NCI-H146 (cell line): ENCODE measurements at regions not wholly inside any gene's neighbourhood (a gene's known extent, or its start where the extent isn't known, plus 50 kb on each side); places are given as distances from the start of the nearest gene placed in this dataset.
A peak's percentile ranks its signal among the peaks of the same experiment; 100 is the strongest.
"Not testable (repeated sequence)": the region's sequence is repeated elsewhere in the genome, so short reads cannot be mapped to it uniquely, and the experiment has no call there.

Experiments used
- DNase-seq: peaks from one replicate; lab custom pipeline; 2025; lab: John Stamatoyannopoulos, UW

DNA sequence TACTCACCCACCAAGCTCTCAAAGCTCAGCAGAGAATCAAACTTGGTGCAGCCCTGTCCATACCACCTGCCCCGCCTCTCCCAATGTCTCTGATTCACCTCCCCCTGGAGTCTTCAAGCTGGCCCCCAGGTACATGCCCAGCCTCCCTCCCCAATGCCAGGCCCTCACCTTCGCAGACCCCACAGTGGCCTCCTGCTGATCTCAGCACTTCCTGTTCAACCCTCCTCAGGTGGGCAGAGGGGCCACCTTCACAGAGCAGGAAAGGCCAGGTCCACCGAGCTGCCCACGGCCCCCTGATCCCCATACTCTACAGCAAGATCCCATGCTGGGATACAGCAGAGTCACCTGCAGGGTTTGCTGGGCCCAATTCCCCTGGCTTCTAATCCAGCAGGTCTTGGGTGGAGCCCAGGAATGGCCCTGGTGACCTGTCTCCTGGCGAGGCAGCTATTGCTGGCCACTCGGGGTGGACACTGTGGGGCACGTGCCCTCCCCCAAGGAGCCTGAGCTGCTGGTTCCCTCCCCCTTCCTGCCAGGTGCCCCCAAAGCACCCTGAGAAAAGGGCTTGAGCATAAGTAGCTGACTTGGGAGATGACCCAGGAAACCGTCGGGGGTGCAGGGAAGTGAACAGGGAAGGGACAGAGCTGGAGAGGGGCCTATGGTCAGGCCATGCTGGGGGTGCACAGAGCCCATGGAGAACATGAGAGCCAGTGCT is 150.7 kb downstream of the BRD1 start:
- no peak for DNase-seq

DNA sequence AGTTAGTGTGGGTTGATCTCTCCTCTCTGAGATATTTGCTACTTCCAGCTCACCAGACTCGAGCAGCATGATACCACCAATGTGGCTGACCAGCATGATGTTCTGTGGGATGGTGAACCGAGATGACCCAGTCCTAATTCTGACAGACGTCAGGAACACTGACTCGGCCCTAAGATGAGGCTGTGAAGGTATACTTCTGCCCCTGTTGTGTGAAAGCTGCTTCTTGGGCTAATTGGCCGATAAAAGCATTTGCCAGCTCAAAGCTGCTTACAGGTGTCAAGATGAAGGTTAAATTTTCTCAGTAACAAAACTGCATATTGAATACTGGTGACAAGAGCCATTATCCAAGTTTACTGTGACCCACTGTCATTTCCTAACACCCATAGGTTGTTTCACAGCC is 151.4 kb downstream of the BRD1 start:
- DNase-seq = no peak

DNA sequence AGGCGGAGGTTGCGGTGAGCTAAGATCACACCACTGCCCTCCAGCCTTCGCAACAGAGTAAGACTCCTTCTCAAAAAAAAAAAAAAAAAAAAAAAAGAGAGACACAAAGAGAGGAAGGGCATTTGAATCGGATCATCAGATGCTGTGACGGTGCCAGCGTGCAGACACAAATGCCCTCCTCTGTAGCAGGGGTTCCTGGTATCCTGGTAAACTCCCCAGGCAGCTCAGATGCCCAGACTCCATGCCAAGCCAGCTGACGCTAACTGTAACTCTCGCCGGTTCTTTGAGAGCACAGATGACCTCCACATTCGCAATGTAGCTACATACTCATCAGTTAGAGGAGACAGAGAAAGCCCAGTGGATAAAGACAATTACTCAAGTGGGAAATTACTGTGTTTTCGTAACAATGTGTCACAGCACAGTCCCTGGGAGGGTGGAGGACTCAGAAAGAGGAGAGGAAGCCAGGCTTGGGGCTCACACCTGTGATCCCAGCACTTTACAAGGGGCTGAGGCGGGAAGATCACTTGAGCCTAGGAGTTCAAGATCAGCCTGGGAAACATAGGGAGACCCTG is 153.1 kb downstream of the BRD1 start:
- no peak for DNase-seq

DNA sequence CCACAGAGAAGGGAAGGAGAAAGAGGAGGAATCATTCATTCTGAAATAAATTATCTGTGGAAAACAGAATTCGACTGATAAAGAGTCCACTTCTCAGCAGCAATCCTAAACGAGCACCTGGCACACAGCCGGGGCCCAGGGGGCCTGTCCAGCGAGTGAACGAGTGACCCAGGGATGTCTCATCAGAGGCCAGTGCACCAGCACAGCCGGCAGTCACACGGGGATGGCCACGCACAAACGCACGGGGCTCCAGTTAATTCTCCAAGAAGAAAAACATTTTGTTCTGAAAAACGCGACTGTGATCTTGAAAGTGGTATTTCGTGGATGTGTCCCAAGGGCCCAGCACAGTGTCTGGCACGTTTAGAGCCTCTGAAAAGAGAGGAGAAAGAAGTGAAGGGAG is 154.6 kb downstream of the BRD1 start:
- DNase-seq = no peak

DNA sequence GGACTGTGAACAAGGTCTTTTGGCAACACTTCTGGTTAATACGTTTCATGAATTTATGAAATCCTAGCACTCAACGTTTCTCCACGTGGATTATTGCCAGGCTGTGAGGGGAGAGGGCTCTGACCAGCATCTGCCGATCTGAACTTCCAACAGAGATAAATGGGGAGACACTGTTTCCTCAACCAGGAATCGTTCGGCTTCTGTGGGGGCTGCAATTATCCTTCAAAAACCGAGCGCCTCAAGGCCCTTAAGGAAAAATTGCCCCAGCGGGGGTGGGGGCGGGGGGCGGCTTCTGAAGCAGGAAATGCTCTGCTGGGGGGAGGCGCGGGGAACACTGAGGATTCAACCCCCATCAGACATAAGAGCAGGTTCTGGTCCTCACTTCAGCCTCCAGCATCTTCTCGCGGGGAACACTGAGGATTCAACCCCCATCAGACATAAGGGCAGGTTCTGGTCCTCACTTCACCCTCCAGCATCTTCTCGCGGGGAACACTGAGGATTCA is 155.6 kb downstream of the BRD1 start:
- no peak for DNase-seq

DNA sequence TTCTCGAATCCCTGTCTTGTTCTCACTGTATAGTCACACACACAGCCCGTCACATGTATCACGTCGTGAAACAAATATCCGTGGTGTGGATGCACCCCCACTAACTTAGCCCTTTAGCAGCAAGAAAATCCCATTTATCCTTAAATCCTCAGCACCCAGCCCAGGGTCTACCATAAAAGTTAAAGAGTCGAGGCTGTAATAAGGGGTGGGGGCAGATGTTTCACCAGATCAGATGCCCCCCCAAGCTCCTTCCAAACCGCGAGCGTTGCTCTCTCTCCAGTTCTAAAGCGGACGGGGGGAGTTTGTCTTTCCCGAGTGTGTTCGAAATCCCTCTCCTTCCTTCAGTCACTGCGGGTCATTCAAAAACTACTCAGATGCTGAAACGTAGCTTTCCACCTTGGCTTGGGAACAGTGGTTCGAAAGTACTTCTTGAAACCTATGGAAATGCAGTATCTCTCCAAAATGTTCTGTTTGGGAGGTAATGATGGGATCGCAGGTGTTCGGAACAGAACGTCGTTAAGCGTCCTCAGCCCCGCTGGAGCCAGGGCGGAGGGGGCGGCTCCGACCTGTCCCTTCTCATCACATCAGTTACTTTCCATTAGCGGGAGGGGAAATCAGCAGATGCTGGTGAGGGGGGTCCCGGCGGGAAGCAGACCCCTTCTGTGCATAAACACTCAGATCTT is 156.2 kb downstream of the BRD1 start:
- DNase-seq = no peak

DNA sequence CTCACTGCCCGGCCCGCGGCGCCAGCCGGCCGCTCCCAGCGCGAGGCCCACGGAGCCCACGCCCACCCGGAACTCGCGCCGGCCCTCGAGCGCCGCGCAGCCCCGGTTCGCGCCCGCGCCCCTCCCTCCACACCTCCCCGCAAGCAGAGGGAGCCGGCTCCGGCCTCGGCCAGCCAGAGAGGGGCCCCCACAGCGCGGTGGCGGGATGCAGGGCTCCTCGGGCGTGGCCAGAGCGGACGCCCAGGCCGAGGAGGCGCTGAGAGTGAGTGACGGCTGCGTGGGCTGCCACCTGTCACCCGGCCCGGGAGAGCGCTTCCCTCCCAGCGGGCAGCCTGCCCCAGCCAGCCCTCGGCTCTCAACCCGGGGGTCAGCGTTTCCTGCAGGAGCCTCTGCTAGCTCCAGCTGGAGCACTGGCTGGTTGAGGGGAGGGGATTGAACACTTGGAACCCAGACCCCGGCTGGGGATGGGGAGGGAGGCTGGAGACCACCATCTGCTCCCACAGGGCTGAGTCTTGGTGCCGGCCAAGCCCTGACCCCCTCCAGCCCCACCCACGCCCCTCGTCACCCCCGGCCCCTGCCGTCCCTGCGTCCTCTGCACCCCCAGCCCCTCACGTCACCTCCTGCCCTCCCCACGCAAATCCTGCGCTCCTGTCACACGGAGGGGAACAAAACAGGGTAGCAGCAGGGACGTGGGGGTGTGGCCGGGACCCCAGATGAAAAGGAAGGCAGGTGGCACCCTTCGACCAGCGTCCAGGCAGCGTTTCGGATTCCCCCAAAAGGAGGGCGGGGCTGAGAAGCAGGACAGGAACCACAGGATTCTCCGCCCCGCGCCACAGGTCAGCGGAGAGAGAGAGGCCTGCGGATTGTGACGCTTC is 157.0 kb downstream of the BRD1 start:
- peak; percentile 63 for DNase-seq

DNA sequence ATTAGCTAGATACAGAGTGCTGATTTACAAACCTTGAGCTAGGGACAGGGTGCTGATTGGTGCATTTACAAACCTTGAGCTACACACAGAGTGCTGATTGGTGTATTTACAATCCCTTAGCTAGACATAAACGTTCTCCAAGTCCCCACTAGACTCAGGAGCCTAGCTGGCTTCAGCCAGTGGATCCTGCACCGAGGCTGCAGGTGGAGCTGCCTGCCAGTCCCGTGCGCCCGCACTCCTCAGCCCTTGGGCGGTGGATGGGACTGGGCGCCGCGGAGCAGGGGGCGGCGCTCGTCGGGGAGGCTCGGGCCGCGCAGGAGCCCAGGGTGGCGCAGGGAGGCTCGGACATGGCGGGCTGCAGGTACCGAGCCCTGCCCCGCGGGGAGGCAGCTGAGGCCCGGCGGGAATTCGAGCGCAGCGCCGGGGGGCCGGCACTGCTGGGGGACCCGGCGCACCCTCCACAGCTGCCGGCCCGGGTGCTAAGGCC is 157.7 kb downstream of the BRD1 start:
- DNase-seq = peak; percentile 50

DNA sequence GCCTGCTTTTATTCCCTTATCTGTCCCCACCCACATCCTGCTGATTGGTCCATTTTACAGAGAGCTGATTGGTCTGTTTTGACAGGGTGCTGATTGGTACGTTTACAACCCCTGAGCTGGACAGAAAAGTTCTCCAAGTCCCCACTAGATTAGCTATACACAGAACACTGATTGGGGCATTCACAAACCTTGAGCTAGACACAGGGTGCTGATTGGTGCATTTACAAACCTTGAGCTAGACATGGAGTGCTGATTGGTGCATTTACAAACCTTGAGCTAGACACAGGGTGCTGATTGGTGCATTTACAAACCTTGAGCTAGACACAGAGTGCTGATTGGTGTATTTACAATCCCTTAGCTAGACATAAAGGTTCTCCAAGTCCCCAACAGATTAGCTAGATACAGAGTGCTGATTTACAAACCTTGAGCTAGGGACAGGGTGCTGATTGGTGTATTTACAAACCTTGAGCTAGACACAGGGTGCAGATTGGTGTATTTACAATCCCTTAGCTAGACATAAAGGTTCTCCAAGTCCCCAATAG is 158.2 kb downstream of the BRD1 start:
- not testable (repeated sequence) for DNase-seq

DNA sequence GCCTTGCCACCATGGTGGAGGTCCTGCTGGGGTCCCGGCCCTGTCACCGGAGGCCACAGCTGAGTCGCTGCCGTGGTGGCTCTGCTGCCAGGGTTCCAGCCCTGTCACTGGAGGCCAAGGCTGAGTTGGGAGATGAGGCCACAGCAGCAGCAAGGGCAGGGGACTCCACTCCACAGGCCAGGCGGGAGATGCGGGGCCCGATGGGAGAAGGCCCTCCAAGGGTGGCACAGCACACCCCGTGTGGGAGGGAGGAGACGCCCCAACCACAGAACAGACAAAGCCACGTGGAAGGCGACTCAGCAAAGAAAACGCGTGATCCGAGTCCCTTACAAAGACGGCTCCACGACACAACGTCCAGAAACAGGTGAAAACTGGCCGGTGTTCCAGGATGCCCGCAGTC is 159.3 kb downstream of the BRD1 start:
- DNase-seq = no peak

DNA sequence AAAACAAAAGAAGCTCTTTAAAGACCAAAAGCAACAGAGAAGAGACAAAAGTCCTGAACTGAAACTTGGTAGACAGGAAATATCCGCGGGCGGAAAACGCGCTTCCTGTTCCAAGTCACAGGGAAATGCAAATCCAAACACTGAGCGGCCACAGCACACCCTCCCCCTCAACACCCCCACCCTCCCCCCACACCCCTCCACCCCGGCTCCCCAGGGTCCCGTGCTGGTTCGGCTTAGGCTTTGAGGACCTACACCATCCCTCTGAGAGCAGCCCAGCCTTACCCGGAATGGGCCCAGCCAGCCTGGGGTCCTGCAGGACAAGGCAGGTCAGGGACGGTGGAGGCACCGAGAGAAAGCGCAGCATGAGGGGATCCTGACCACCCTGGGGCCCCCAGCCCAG is 160.4 kb downstream of the BRD1 start:
- DNase-seq = no peak

DNA sequence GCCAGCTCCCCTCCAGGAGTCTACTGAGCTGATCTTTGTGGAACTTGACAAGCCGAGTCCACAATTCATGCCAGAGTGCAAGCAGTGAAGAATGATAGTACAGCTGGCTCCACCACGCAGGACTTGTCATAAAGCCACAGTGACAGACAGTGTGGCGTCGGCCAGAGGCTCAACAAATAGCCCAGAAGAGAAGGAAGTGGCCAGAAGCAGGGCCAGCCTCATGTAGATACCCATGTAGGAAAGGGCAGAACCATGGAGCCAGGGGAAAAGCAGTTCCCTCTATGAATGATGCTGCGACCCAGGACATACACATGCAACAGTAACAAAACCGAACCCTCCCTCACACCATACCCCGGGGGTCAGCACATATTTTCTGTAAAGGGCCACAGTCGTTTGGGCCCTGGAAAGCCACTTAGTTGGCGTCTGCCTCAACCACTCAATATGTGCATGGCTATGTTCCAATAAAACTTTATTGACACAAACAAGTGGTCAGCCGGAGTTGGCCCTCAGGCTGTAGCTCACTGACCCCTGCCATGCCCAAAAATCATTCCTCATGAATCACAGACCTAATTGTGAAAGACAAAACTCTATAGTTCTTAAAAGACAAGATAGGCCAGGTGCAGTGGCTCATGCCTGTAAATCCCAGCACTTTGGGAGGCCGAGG is 161.4 kb downstream of the BRD1 start:
- no peak for DNase-seq

DNA sequence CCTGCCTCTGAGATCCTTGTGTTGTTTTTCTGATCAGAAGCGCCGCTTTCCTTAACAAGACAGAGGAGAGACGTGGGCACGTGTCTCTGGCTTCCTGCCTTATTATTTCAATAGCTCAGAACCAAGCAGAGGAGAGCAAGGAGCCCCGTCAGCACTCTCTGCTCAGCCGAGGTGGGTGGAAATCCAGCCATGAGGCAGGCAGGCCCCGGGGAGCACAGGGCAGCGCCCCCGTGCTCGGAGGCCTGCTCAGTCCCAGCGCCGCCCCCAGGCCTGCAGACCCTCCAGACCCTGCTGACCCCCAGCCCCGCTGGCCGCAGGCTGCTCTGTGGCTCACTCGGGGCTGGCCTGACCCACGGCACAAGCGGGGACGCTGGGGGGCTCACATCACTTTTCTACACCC is 162.8 kb downstream of the BRD1 start:
- no peak for DNase-seq

DNA sequence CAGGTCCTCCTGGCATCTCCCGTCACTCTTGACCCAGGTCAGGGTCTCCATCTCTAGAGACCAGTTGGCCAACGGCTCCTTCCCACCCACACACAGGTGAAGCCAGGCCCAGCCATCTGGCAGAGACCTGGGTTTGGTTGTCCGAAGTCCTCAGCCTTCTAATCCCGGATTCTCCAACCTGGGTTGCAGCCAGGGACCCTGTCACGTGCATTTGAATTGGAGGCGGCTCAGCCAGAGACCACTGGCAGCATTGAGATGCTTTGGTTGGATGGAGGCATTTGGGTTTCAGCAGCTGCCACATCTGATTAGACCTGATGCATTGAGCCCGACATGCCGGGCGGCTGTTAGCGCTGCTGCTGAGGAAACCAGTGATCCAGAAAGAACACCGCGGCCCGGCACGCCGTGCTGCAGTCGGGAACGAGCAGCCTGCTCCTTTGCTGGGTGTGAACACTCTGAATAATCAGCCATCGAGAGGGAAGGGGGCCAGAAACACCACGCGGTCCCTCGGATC is 163.2 kb downstream of the BRD1 start:
- DNase-seq = no peak

DNA sequence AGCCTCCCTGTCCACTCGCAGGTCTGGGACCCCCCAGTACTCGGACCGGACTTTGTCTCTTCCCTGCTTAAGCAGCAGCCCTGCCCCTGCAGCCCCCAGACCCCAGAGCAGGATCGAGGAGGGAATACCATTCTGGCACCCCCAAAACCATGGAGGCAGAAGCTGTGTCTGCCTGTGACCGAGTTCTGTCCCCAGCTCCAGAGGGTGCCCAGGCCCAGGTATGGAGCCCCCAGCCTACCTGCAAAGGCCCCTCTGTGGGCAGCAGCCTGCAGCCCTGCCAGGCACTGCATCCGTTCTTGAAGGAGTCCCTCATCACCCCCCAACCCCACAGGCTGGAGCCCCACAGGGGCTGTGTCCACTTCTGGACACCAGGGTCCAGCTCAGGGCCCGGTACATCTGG is 163.8 kb downstream of the BRD1 start:
- no peak for DNase-seq

DNA sequence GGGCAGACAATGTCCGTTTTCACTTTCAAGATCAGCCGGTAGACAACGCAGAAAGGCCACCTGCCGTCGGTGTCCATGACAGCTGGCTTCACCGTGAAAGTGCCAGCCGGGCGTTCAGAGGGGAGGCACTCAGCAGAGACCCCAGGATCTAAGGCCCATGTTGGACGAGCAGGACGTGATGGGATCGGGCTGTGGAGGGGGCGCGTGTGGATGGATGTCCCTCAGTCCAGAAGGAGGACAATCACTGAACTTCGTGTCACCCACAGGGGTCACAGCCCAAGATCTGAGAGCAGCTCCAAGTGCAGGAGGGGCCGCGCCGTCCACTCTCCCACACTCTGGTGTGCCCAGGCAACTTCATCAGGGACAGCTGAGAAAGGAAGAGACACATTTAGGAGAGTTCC is 164.4 kb downstream of the BRD1 start:
- no peak for DNase-seq

DNA sequence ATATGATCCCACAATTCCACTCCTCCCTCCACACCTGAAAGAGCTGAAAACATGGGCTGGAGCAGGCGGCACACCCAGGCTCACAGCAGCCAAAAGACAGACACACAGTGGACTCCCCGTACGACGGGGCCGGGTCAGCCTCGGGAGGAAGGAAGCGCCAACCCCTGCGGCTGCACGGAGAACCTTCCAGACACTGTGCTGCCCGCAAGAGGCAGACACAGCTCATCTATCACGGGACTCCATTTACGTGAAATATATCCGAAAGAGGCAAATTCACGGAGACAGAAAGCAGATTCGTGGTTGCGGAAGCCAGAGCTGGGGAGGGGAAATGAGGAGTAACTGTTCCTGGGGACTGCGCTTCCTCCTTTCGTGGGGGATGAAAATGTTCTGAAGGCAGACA is 165.0 kb downstream of the BRD1 start:
- no peak for DNase-seq

DNA sequence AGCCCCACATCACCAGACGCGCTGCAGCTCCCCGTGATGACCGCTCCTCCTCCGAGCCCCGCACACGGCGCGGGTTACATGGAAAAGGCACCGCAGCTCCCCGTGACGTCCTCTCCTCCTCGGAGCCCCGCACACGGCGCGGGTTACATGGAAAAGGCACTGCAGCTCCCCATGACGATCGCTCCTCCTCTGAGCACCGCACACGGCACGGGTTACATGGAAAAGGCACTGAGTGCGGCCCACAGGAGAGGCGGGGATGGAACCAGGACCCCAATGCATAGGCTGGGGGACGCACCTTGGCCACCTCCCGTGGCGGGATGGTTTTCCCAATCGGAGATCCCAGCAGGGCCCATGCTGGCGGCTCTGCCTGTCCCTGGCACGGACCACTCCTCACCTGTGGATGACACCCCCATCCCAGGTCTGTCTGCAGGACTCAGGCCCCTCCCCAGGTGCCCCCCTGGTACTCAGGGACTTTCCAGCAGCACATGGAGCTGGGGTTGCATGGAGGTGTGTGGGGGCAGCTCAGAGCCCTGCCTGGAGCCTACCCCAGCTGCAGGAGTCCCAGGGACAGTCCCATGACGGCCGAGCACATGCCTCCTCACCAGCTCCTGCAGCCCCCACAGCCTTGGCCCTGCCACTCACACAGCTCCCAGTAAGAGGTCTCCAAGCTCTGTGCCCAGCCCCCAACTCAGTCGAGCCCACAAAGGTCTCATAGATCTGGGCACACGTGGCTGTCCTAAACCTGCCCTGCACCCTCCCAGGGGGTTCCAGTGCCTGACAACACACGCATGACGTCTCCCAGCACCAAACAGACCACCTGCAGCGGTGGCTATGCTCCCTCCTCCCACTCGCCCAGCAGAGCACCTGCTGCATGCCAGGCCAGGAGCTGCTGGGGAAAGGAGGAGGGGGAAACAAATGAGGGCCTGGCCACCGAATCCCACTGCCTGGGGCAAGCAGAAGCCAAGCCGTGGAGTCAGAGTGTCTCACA is 166.6 kb downstream of the BRD1 start:
- DNase-seq = peak; percentile 81

DNA sequence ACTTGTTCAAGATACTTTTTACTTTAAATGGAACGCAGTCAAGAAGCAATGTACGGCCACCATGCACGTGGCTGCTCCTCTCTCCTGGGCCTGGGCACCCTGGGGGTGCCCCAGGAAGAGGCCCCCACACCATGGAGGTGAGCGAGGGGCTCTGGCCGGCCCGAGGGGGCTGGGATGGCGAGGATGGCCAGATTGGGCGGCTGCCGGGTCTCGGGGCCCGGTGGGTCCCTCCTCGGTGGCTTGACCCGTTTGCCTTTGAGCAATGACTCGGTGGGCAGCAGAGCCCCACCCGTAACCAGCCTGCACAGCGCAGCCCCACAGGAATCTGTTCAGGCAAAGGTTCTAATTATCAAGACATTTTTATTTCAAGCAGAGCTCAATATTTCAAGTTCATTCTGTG is 167.4 kb downstream of the BRD1 start:
- no peak for DNase-seq

DNA sequence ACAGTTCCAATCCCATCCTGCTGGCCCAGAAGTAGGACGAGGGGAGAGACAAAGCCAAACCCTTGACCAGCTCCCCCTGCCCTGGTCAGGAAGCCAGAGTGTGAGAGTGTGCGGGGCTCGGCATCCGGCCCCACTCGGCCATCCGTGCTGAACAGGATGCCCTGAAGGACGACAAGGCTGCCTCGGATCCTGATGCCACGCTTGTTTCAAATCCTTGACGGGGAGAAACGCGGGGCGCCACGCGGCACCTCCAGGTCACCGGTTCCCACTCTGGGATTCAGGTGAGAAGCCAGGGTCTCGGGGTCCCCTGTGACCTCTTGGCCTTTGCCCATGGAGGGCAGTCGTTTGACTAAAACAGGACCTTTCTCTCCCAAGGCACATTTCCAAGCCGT is 167.8 kb downstream of the BRD1 start:
- no peak for DNase-seq
